ENCODE measurements at regions not wholly inside any gene's neighbourhood (a gene's known extent, or its start where the extent isn't known, plus 50 kb on each side); places are given as distances from the start of the nearest gene placed in this dataset.

- Histone ChIP-seq H3K27me3 (ENCODE audit: insufficient read depth, low read depth, severe bottlenecking) (no peaks in the 10 kb centered on the region), H3K4me3 (ENCODE audit: low read depth, low read length) (no peak overlapping the region), H3K36me3 (no peaks in the 10 kb centered on the region), H3K9me3 (ENCODE audit: severe bottlenecking) (no peaks in the 10 kb centered on the region), H3K27ac (no peak overlapping the region)
- no peak for TF ChIP-seq CTCF (IDR thresholded peaks at IDR 0.05; ENCODE audit: low read depth, low read length)
- no peak for DNase-seq
These were observed 208.3 kb upstream of the JADE1 start for GRCh38 chr4:128600996-128601871.

GRCh38 chr4:128600410-128600809, 209.1 kb upstream of the JADE1 start:
- no peak for DNase-seq
- no peak overlapping the region for H3K4me3 ChIP-seq (ENCODE audit: low read depth, low read length)
- H3K36me3 ChIP-seq: no peaks in the 10 kb centered on the region
- no peaks in the 10 kb centered on the region for H3K9me3 ChIP-seq (ENCODE audit: severe bottlenecking)
- no peak overlapping the region for H3K27ac ChIP-seq
- TF ChIP-seq CTCF (IDR thresholded peaks at IDR 0.05; ENCODE audit: low read depth, low read length): no peak
- no peaks in the 10 kb centered on the region for H3K27me3 ChIP-seq (ENCODE audit: insufficient read depth, low read depth, severe bottlenecking)

DNA sequence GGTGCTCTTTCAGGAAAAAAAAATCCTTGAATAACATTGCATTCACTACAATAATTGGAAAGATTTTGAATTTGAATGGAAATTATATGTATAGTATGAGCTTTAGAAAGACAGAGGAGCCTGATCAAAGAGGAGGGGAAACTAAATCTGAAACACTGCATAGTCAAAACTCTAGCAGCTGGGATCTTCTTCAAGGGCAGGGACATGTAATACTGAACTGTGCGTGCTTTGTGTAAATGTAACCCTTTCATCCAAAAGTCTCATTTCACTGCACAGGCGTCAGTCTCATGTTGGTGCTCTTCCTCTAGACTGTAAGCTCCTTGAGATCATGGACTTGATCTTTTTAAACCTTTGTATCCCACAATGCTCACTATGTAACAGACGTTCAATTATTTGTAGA, 212.0 kb upstream of the JADE1 start:
- TF ChIP-seq CTCF (IDR thresholded peaks at IDR 0.05; ENCODE audit: low read depth, low read length): no peak
- no peak overlapping the region for H3K27ac ChIP-seq

DNA sequence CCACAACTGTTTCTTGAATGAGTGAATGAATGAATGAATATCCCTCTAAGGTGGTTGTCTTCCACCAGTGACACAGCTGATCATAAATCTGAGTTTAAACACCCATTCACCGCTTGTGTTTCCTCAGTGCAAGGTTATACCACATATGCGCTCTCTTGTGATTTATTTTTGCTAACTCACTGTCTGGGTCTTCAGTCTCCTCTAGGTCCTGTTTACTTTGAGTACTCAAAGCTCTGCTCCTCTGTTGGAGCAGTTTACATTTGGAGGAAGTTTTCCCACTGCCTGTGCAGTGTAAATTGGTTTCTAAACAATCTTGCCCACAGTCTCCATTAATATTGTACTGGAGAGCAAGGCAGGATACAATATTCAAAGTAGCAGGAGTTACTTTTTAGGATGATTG, 212.6 kb upstream of the JADE1 start:
- no peaks in the 10 kb centered on the region for H3K36me3 ChIP-seq
- H3K9me3 ChIP-seq (ENCODE audit: severe bottlenecking): peaks cover 5% of the 10 kb centered on the region
- no peak for TF ChIP-seq CTCF (IDR thresholded peaks at IDR 0.05; ENCODE audit: low read depth, low read length)
- H3K4me3 ChIP-seq (ENCODE audit: low read depth, low read length): no peak overlapping the region
- H3K27me3 ChIP-seq (ENCODE audit: insufficient read depth, low read depth, severe bottlenecking): no peaks in the 10 kb centered on the region
- no peak overlapping the region for H3K27ac ChIP-seq
- no peak for DNase-seq

More for the DNA sequence above, 212.0 kb upstream of the JADE1 start:
- H3K27me3 ChIP-seq (ENCODE audit: insufficient read depth, low read depth, severe bottlenecking): no peaks in the 10 kb centered on the region
- DNase-seq: no peak
- H3K36me3 ChIP-seq: no peaks in the 10 kb centered on the region
- no peak overlapping the region for H3K4me3 ChIP-seq (ENCODE audit: low read depth, low read length)
- H3K9me3 ChIP-seq (ENCODE audit: severe bottlenecking): peaks cover 5% of the 10 kb centered on the region

GRCh38 chr4:128596115-128596514, 213.4 kb upstream of the JADE1 start:
- no peak for DNase-seq
- peaks cover 5% of the 10 kb centered on the region for H3K9me3 ChIP-seq (ENCODE audit: severe bottlenecking)
- H3K27me3 ChIP-seq (ENCODE audit: insufficient read depth, low read depth, severe bottlenecking): no peaks in the 10 kb centered on the region
- TF ChIP-seq CTCF (IDR thresholded peaks at IDR 0.05; ENCODE audit: low read depth, low read length): no peak
- no peak overlapping the region for H3K4me3 ChIP-seq (ENCODE audit: low read depth, low read length)
- no peak overlapping the region for H3K27ac ChIP-seq
- no peaks in the 10 kb centered on the region for H3K36me3 ChIP-seq
